ENCODE measurements at regions not wholly inside any gene's neighbourhood (a gene's known extent, or its start where the extent isn't known, plus 50 kb on each side); places are given as distances from the start of the nearest gene placed in this dataset.

DNA sequence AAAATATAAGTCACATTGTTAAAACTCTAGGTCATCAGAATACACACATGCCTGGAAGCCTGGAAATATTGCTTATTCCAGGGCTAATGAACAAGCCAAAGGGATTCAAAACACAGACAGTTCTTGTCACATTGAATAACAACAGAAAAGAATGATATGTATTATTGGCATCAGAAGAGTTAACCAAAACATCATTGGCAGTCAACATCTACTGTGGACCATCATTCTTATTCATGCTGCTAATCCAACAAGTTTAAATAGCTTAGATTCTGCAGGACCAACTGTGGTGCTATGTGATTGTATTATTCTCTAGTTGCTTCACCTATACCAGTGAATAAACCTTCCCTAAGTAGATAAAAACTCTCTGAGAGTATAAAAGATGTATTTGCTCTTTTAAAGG lies 198.3 kb downstream of the NEBL start:
- Histone ChIP-seq H3K27me3 (ENCODE audit: control insufficient read depth in 4 of 4, insufficient read depth in 4 of 4, low read length in 3 of 4) (peaks cover 0 to 3% (median 0%) of the 10 kb centered on the region in 4 donors), H3K27ac (ENCODE audit: low read depth in 1 of 2, low read length in 2 of 2) (no peak overlapping the region), H3K9ac (ENCODE audit: low read depth in 1 of 2, low read length in 2 of 2) (no peak overlapping the region), H3K9me3 (ENCODE audit: control insufficient read depth in 4 of 4, low read length in 3 of 4) (peaks cover 0 to 4% (median 2%) of the 10 kb centered on the region in 4 donors), H3K36me3 (ENCODE audit: control insufficient read depth in 4 of 4, insufficient read depth in 3 of 4, low read depth in 1 of 4, low read length in 3 of 4) (no peaks in the 10 kb centered on the region), H3K4me1 (ENCODE audit: control insufficient read depth in 4 of 4, insufficient read depth in 4 of 4, low read length in 3 of 4) (no peaks in the 10 kb centered on the region), H3K4me3 (ENCODE audit: low read depth in 1 of 3, low read length in 3 of 3) (no peak overlapping the region)
- no peak for DNase-seq (ENCODE audit: low spot score)
- TF ChIP-seq NR2F2 (IDR thresholded peaks at IDR 0.05) (no peak), TAF1 (conservative IDR thresholded peaks at IDR 0.05) (no peak), HNF4A (conservative IDR thresholded peaks at IDR 0.05) (no peak), RAD21 (IDR thresholded peaks at IDR 0.05) (no peak), JUND (IDR thresholded peaks at IDR 0.05) (no peak), EGR1 (IDR thresholded peaks at IDR 0.05; ENCODE audit: low read depth in 2 of 2) (no peak)
- TF ChIP-seq, protein P1, sequence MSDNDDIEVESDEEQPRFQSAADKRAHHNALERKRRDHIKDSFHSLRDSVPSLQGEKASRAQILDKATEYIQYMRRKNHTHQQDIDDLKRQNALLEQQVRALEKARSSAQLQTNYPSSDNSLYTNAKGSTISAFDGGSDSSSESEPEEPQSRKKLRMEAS (IDR thresholded peaks at IDR 0.05) = no peak
- TF ChIP-seq, protein P2, sequence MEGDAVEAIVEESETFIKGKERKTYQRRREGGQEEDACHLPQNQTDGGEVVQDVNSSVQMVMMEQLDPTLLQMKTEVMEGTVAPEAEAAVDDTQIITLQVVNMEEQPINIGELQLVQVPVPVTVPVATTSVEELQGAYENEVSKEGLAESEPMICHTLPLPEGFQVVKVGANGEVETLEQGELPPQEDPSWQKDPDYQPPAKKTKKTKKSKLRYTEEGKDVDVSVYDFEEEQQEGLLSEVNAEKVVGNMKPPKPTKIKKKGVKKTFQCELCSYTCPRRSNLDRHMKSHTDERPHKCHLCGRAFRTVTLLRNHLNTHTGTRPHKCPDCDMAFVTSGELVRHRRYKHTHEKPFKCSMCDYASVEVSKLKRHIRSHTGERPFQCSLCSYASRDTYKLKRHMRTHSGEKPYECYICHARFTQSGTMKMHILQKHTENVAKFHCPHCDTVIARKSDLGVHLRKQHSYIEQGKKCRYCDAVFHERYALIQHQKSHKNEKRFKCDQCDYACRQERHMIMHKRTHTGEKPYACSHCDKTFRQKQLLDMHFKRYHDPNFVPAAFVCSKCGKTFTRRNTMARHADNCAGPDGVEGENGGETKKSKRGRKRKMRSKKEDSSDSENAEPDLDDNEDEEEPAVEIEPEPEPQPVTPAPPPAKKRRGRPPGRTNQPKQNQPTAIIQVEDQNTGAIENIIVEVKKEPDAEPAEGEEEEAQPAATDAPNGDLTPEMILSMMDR (IDR thresholded peaks at IDR 0.05; ENCODE audit: low read depth, low read length, missing input control) = no peak
- TF ChIP-seq, protein P3, sequence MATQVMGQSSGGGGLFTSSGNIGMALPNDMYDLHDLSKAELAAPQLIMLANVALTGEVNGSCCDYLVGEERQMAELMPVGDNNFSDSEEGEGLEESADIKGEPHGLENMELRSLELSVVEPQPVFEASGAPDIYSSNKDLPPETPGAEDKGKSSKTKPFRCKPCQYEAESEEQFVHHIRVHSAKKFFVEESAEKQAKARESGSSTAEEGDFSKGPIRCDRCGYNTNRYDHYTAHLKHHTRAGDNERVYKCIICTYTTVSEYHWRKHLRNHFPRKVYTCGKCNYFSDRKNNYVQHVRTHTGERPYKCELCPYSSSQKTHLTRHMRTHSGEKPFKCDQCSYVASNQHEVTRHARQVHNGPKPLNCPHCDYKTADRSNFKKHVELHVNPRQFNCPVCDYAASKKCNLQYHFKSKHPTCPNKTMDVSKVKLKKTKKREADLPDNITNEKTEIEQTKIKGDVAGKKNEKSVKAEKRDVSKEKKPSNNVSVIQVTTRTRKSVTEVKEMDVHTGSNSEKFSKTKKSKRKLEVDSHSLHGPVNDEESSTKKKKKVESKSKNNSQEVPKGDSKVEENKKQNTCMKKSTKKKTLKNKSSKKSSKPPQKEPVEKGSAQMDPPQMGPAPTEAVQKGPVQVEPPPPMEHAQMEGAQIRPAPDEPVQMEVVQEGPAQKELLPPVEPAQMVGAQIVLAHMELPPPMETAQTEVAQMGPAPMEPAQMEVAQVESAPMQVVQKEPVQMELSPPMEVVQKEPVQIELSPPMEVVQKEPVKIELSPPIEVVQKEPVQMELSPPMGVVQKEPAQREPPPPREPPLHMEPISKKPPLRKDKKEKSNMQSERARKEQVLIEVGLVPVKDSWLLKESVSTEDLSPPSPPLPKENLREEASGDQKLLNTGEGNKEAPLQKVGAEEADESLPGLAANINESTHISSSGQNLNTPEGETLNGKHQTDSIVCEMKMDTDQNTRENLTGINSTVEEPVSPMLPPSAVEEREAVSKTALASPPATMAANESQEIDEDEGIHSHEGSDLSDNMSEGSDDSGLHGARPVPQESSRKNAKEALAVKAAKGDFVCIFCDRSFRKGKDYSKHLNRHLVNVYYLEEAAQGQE (IDR thresholded peaks at IDR 0.05) = no peak
- TF ChIP-seq, protein P4, sequence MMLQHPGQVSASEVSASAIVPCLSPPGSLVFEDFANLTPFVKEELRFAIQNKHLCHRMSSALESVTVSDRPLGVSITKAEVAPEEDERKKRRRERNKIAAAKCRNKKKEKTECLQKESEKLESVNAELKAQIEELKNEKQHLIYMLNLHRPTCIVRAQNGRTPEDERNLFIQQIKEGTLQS (IDR thresholded peaks at IDR 0.05) = no peak

DNA sequence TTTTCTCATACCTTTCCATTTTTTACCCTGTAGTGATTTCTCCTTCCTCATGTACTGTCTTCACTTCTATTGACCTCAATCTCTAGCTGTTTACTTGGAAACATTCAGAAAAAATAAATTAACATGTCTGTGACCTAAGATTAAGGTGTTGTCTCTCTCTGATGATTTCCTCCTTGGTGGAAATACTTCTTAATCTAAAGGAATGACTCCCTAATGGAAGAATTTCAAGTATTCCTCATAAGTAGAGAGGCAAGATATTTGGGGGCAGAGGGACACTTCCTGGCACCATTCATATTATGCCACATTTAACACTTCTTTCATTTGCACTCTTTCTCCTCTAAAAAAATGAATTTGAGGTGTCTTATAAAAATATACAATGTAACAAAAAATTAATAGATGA lies 202.8 kb downstream of the NEBL start:
- Histone ChIP-seq H3K36me3 (ENCODE audit: control insufficient read depth in 4 of 4, insufficient read depth in 3 of 4, low read depth in 1 of 4, low read length in 3 of 4) (no peaks in the 10 kb centered on the region), H3K27me3 (ENCODE audit: control insufficient read depth in 4 of 4, insufficient read depth in 4 of 4, low read length in 3 of 4) (peaks cover 0 to 4% (median 0%) of the 10 kb centered on the region in 4 donors), H3K27ac (ENCODE audit: low read depth in 1 of 2, low read length in 2 of 2) (no peak overlapping the region), H3K9me3 (ENCODE audit: control insufficient read depth in 4 of 4, low read length in 3 of 4) (no peaks in the 10 kb centered on the region), H3K9ac (ENCODE audit: low read depth in 1 of 2, low read length in 2 of 2) (no peak overlapping the region), H3K4me1 (ENCODE audit: control insufficient read depth in 4 of 4, insufficient read depth in 4 of 4, low read length in 3 of 4) (no peaks in the 10 kb centered on the region), H3K4me3 (ENCODE audit: low read depth in 1 of 3, low read length in 3 of 3) (no peak overlapping the region)
- no peak for DNase-seq (ENCODE audit: low spot score)
- TF ChIP-seq, protein P3 (IDR thresholded peaks at IDR 0.05) = no peak
- TF ChIP-seq EGR1 (IDR thresholded peaks at IDR 0.05; ENCODE audit: low read depth in 2 of 2) (no peak), SP1 (IDR thresholded peaks at IDR 0.05) (no peak), RXRA (IDR thresholded peaks at IDR 0.05) (no peak), YY1 (IDR thresholded peaks at IDR 0.05) (no peak), HNF4A (conservative IDR thresholded peaks at IDR 0.05) (no peak), TAF1 (conservative IDR thresholded peaks at IDR 0.05) (no peak), GABPA (IDR thresholded peaks at IDR 0.05 in 1 of 2, conservative IDR thresholded peaks at IDR 0.05 in 1 of 2) (no peak), RAD21 (IDR thresholded peaks at IDR 0.05) (no peak), JUND (IDR thresholded peaks at IDR 0.05) (no peak), FOXA1 (IDR thresholded peaks at IDR 0.05) (no peak), FOXA2 (IDR thresholded peaks at IDR 0.05) (no peak)
- TF ChIP-seq, protein P4 (IDR thresholded peaks at IDR 0.05) = no peak
- TF ChIP-seq, protein P5, sequence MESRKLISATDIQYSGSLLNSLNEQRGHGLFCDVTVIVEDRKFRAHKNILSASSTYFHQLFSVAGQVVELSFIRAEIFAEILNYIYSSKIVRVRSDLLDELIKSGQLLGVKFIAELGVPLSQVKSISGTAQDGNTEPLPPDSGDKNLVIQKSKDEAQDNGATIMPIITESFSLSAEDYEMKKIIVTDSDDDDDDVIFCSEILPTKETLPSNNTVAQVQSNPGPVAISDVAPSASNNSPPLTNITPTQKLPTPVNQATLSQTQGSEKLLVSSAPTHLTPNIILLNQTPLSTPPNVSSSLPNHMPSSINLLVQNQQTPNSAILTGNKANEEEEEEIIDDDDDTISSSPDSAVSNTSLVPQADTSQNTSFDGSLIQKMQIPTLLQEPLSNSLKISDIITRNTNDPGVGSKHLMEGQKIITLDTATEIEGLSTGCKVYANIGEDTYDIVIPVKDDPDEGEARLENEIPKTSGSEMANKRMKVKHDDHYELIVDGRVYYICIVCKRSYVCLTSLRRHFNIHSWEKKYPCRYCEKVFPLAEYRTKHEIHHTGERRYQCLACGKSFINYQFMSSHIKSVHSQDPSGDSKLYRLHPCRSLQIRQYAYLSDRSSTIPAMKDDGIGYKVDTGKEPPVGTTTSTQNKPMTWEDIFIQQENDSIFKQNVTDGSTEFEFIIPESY (IDR thresholded peaks at IDR 0.05) = no peak
- TF ChIP-seq, protein P1 (IDR thresholded peaks at IDR 0.05) = no peak

All from liver (tissue), 7 donors.